ENCODE measurements at regions not wholly inside any gene's neighbourhood (a gene's known extent, or its start where the extent isn't known, plus 50 kb on each side); places are given as distances from the start of the nearest gene placed in this dataset.

DNA sequence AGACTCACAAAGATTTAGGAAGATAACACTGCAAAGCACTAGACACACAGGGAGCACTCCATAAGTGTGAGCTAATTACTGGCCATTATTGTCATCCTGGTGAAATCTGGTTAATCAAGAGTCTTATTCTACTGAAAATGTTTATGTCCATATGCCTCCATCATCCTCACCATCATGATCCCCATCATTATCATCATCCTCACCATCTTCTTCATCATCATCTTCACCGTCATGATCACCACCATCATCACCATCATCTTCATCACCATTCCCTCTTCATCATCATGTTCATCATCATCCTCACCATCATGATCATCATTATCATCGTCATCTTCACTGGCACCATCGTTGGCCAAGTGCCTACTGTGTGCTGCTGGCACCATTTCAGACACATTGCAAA lies 76.3 kb upstream of the CARD11 start:
- no peak overlapping the region for H3K27ac Mint-ChIP-seq (ENCODE audit: unreplicated experiment)
- DNase-seq, result no peak
- no peaks in the 10 kb centered on the region for H3K27me3 Mint-ChIP-seq (ENCODE audit: unreplicated experiment)
- no peaks in the 10 kb centered on the region for H3K4me1 Mint-ChIP-seq (ENCODE audit: low read depth, unreplicated experiment)
- TF ChIP-seq, protein P1, sequence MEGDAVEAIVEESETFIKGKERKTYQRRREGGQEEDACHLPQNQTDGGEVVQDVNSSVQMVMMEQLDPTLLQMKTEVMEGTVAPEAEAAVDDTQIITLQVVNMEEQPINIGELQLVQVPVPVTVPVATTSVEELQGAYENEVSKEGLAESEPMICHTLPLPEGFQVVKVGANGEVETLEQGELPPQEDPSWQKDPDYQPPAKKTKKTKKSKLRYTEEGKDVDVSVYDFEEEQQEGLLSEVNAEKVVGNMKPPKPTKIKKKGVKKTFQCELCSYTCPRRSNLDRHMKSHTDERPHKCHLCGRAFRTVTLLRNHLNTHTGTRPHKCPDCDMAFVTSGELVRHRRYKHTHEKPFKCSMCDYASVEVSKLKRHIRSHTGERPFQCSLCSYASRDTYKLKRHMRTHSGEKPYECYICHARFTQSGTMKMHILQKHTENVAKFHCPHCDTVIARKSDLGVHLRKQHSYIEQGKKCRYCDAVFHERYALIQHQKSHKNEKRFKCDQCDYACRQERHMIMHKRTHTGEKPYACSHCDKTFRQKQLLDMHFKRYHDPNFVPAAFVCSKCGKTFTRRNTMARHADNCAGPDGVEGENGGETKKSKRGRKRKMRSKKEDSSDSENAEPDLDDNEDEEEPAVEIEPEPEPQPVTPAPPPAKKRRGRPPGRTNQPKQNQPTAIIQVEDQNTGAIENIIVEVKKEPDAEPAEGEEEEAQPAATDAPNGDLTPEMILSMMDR (IDR thresholded peaks at IDR 0.05; ENCODE audit: partially characterized antibody, unreplicated experiment), result no peak
- H3K4me3 Mint-ChIP-seq (ENCODE audit: unreplicated experiment), result no peak overlapping the region
- H3K36me3 Mint-ChIP-seq (ENCODE audit: unreplicated experiment), result peaks cover 21% of the 10 kb centered on the region
- H3K9me3 Mint-ChIP-seq (ENCODE audit: unreplicated experiment), result peaks cover 6% of the 10 kb centered on the region

DNA sequence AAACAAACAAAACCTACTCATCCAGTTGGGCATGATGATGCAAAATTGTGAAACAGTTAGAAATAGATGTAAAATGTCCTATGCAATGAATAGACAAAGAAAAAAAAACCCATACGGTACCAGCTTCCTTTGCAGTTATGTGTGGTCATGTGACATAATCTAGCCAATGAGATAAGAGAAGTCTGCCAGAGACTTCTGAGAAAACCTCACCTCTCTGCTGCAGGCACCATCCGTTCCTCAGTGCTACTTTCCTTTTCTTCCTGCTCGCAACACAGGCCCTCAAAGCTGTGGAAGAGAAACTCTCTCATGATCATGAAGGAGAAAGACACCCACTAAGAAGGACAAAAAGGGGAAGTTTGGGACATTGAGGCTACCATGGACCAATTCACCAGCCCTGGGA lies 76.8 kb upstream of the CARD11 start:
- no peaks in the 10 kb centered on the region for H3K27me3 Mint-ChIP-seq (ENCODE audit: unreplicated experiment)
- H3K36me3 Mint-ChIP-seq (ENCODE audit: unreplicated experiment), result peaks cover 18% of the 10 kb centered on the region
- peaks cover 6% of the 10 kb centered on the region for H3K9me3 Mint-ChIP-seq (ENCODE audit: unreplicated experiment)
- TF ChIP-seq, protein P1 (IDR thresholded peaks at IDR 0.05; ENCODE audit: partially characterized antibody, unreplicated experiment), result no peak
- H3K27ac Mint-ChIP-seq (ENCODE audit: unreplicated experiment), result no peak overlapping the region
- H3K4me1 Mint-ChIP-seq (ENCODE audit: low read depth, unreplicated experiment), result no peaks in the 10 kb centered on the region
- no peak overlapping the region for H3K4me3 Mint-ChIP-seq (ENCODE audit: unreplicated experiment)
- no peak for DNase-seq

DNA sequence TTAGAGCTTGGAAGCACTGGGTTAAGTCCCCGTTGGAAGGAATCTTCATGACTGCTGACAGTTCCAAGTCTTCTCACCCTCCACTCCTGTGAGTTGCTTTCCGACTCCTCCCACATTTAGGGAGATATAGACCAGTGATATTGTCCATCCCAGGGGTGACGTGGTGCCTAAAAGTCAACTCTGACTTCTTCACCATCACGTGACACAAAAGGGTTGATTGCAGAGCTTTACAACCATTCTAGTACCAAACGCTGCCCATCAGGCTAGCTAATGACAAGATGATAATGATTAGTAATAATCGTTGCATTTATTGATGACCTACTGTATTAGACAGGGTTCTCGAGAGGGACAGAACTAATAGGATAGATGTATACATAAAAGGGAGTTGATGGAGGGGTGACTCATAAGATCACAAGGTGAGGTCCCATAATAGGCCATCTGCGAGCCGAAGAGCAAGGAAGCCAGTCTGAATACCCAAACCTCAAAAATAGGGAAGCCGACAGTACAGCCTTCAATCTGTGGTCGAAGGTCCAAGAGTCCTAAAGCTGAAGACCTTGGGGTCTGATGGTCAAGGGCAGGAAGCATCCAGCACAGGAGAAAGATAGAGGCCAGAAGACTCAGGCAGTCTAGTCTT lies 85.3 kb upstream of the CARD11 start:
- no peak for DNase-seq
- TF ChIP-seq, protein P1 (IDR thresholded peaks at IDR 0.05; ENCODE audit: partially characterized antibody, unreplicated experiment), result no peak
- peaks cover 2% of the 10 kb centered on the region for H3K9me3 Mint-ChIP-seq (ENCODE audit: unreplicated experiment)
- H3K4me1 Mint-ChIP-seq (ENCODE audit: low read depth, unreplicated experiment), result peaks cover 10% of the 10 kb centered on the region
- no peaks in the 10 kb centered on the region for H3K27me3 Mint-ChIP-seq (ENCODE audit: unreplicated experiment)
- no peak overlapping the region for H3K27ac Mint-ChIP-seq (ENCODE audit: unreplicated experiment)
- no peak overlapping the region for H3K4me3 Mint-ChIP-seq (ENCODE audit: unreplicated experiment)
- H3K36me3 Mint-ChIP-seq (ENCODE audit: unreplicated experiment), result peaks cover 16% of the 10 kb centered on the region

DNA sequence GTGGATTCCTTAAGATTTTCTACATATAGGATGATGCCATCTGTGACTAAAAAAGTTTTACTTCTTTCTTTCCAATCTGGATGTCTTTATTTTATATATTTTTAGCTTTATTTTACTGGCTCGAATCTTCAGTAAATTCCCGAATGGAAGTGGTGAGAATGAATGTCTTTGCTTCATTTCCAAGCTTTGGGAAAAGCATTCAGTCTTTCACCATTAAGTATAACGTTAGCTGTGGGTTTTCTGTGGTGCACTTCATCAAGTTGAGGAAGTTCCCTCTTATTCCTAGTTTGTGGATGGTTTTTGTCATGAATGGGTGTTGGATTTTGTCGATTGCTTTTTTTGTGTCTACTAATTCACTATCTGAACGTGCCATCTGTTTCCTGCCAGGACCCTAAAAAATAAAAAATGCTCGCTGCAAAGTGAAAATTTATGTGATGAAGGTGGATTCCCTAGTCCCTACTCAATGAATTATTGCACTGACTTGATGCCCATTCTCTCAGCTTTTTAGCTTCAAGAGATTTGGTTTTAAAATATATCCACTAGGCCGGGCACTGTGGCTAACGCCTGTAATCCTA lies 90.2 kb upstream of the CARD11 start:
- no peak overlapping the region for H3K4me3 Mint-ChIP-seq (ENCODE audit: unreplicated experiment)
- H3K27ac Mint-ChIP-seq (ENCODE audit: unreplicated experiment), result peak overlapping the region; percentile 12
- H3K36me3 Mint-ChIP-seq (ENCODE audit: unreplicated experiment), result peaks cover 14% of the 10 kb centered on the region
- TF ChIP-seq, protein P1 (IDR thresholded peaks at IDR 0.05; ENCODE audit: partially characterized antibody, unreplicated experiment), result no peak
- peaks cover 2% of the 10 kb centered on the region for H3K9me3 Mint-ChIP-seq (ENCODE audit: unreplicated experiment)
- H3K4me1 Mint-ChIP-seq (ENCODE audit: low read depth, unreplicated experiment), result peaks cover 3% of the 10 kb centered on the region
- peaks cover 5% of the 10 kb centered on the region for H3K27me3 Mint-ChIP-seq (ENCODE audit: unreplicated experiment)
- no peak for DNase-seq

DNA sequence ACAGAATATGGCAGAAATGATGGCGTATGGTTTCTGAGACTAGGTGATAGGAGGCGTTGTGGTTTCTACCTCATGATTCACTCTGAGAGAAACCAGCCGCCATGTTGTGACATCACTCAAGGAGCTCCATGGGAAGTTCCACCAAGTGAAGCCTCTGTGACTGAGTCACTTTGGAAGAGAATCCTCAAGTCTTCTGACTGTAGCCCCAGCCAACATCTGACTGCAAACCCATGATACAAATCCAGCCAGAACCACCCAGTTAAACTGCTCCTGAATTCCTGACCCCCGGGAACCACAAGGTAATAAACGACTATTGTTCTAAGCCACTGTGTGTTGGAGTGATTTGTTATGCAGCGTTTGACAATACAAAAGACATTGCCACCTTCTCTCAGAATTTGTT lies 91.1 kb upstream of the CARD11 start:
- peaks cover 4% of the 10 kb centered on the region for H3K4me1 Mint-ChIP-seq (ENCODE audit: low read depth, unreplicated experiment)
- no peak overlapping the region for H3K4me3 Mint-ChIP-seq (ENCODE audit: unreplicated experiment)
- TF ChIP-seq, protein P1 (IDR thresholded peaks at IDR 0.05; ENCODE audit: partially characterized antibody, unreplicated experiment), result no peak
- peaks cover 5% of the 10 kb centered on the region for H3K27me3 Mint-ChIP-seq (ENCODE audit: unreplicated experiment)
- no peak for DNase-seq
- H3K36me3 Mint-ChIP-seq (ENCODE audit: unreplicated experiment), result peaks cover 11% of the 10 kb centered on the region
- no peaks in the 10 kb centered on the region for H3K9me3 Mint-ChIP-seq (ENCODE audit: unreplicated experiment)
- no peak overlapping the region for H3K27ac Mint-ChIP-seq (ENCODE audit: unreplicated experiment)
